Neural cell (in vitro differentiated cells): ENCODE measurements at regions not wholly inside any gene's neighbourhood (a gene's known extent, or its start where the extent isn't known, plus 50 kb on each side); places are given as distances from the start of the nearest gene placed in this dataset.

Experiments used
- TAF1 ChIP-seq: IDR thresholded peaks from 2 replicates; pipeline ENCODE4 v1.6.1; 2012; ENCODE audit warnings: low read depth
- TF ChIP-seq, protein P1 (sequence below): fragments of 450-650 bp; IDR thresholded peaks from 2 replicates; pipeline ENCODE4 v1.5.1; 2014; ENCODE audit warnings: antibody characterized with exemption, mild to moderate bottlenecking, moderate library complexity; ENCODE audit not compliant: poor library complexity, severe bottlenecking

DNA sequence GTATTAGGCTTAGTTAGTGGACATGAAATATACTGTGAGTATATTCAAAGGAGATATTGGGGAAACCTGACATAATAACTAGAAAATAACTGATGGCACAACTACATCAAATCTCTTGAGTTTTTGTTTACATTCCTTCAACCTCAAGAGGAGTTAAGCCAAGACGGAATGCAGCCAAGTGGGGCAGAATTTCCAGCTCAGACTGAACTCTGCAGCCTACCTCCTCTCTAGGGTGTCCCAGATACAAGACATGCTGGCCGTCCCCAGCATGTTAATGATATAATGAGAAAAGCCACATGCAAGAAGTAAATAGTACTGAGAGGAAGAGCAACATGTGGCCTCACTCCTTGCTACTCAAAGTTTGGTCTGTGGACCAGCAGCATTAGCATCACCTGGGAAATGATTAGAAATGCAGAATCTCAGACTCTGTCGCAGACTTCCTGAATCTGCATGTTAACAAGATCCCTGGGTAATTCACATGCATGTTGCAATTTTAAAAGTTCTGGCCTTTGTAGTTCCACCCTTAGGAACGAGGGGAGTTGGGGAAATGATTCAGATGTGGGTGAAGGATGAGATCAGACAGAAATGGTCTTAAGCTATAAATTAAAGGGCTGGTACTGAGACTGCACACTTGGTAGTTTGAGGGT, 118.4 kb upstream of the CACUL1 start:
- no peak for TF ChIP-seq TAF1
- TF ChIP-seq, protein P1, sequence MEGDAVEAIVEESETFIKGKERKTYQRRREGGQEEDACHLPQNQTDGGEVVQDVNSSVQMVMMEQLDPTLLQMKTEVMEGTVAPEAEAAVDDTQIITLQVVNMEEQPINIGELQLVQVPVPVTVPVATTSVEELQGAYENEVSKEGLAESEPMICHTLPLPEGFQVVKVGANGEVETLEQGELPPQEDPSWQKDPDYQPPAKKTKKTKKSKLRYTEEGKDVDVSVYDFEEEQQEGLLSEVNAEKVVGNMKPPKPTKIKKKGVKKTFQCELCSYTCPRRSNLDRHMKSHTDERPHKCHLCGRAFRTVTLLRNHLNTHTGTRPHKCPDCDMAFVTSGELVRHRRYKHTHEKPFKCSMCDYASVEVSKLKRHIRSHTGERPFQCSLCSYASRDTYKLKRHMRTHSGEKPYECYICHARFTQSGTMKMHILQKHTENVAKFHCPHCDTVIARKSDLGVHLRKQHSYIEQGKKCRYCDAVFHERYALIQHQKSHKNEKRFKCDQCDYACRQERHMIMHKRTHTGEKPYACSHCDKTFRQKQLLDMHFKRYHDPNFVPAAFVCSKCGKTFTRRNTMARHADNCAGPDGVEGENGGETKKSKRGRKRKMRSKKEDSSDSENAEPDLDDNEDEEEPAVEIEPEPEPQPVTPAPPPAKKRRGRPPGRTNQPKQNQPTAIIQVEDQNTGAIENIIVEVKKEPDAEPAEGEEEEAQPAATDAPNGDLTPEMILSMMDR = no peak
